ENCODE measurements at regions not wholly inside any gene's neighbourhood (a gene's known extent, or its start where the extent isn't known, plus 50 kb on each side); places are given as distances from the start of the nearest gene placed in this dataset.

GRCh38 chr9:108612513-108612912 is 243.3 kb downstream of the ACTL7B start:
- DNase-seq (ENCODE audit: low read depth) (no peak), FAIRE-seq (no peak)
- TF ChIP-seq EZH2 (IDR thresholded peaks at IDR 0.05; ENCODE audit: insufficient read depth, low read length), result no peak
- Histone ChIP-seq H3K79me2 (ENCODE audit: insufficient read depth, low read length) (no peaks in the 10 kb centered on the region), H3K36me3 (ENCODE audit: insufficient read depth, low read length) (no peaks in the 10 kb centered on the region), H2AFZ (ENCODE audit: low read depth, low read length) (no peak overlapping the region), H3K4me2 (ENCODE audit: low read length) (no peak overlapping the region), H3K27me3 (ENCODE audit: insufficient read depth, low read length) (no peaks in the 10 kb centered on the region), H4K20me1 (ENCODE audit: insufficient read depth, low read length) (no peaks in the 10 kb centered on the region), H3K4me3 (ENCODE audit: insufficient read depth, low read depth, low read length) (no peak overlapping the region), H3K4me1 (ENCODE audit: insufficient read depth, low read length) (peaks cover 10% of the 10 kb centered on the region), H3K9ac (ENCODE audit: low read length) (no peak overlapping the region), H3K9me3 (ENCODE audit: insufficient read depth, low read depth, low read length) (no peaks in the 10 kb centered on the region), H3K27ac (ENCODE audit: low read depth, low read length) (no peak overlapping the region)
- no peaks in the 10 kb centered on the region for H3K36me3 Mint-ChIP-seq (ENCODE audit: low read depth, unreplicated experiment)
- H3K9me3 Mint-ChIP-seq (ENCODE audit: unreplicated experiment), result peaks cover 4% of the 10 kb centered on the region
- H3K4me1 Mint-ChIP-seq (ENCODE audit: low read depth, unreplicated experiment), result peaks cover 3% of the 10 kb centered on the region
- H3K4me3 Mint-ChIP-seq (ENCODE audit: unreplicated experiment), result no peak overlapping the region
- H3K27me3 Mint-ChIP-seq (ENCODE audit: low read depth, unreplicated experiment), result peaks cover 4% of the 10 kb centered on the region
- no peak overlapping the region for H3K27ac Mint-ChIP-seq (ENCODE audit: unreplicated experiment)

GRCh38 chr9:108609897-108610253 is 245.9 kb downstream of the ACTL7B start:
- H3K4me3 Mint-ChIP-seq (ENCODE audit: unreplicated experiment), result no peak overlapping the region
- Histone ChIP-seq H3K4me1 (ENCODE audit: insufficient read depth, low read length) (peaks cover 10% of the 10 kb centered on the region), H3K27ac (ENCODE audit: low read depth, low read length) (no peak overlapping the region), H3K36me3 (ENCODE audit: insufficient read depth, low read length) (no peaks in the 10 kb centered on the region), H4K20me1 (ENCODE audit: insufficient read depth, low read length) (no peaks in the 10 kb centered on the region), H3K9me3 (ENCODE audit: insufficient read depth, low read depth, low read length) (no peaks in the 10 kb centered on the region), H3K4me2 (ENCODE audit: low read length) (no peak overlapping the region), H3K9ac (ENCODE audit: low read length) (no peak overlapping the region), H3K4me3 (ENCODE audit: insufficient read depth, low read depth, low read length) (no peak overlapping the region), H3K79me2 (ENCODE audit: insufficient read depth, low read length) (no peaks in the 10 kb centered on the region), H2AFZ (ENCODE audit: low read depth, low read length) (no peak overlapping the region), H3K27me3 (ENCODE audit: insufficient read depth, low read length) (no peaks in the 10 kb centered on the region)
- H3K27ac Mint-ChIP-seq (ENCODE audit: unreplicated experiment), result no peak overlapping the region
- DNase-seq (ENCODE audit: low read depth) (no peak), FAIRE-seq (peak; percentile 49)
- TF ChIP-seq EZH2 (IDR thresholded peaks at IDR 0.05; ENCODE audit: insufficient read depth, low read length) (no peak), CTCF (IDR thresholded peaks at IDR 0.05; ENCODE audit: insufficient read depth, low read depth, low read length) (no peak)
- H3K4me1 Mint-ChIP-seq (ENCODE audit: low read depth, unreplicated experiment), result peaks cover 3% of the 10 kb centered on the region
- no peaks in the 10 kb centered on the region for H3K27me3 Mint-ChIP-seq (ENCODE audit: low read depth, unreplicated experiment)
- H3K9me3 Mint-ChIP-seq (ENCODE audit: unreplicated experiment), result no peaks in the 10 kb centered on the region
- H3K36me3 Mint-ChIP-seq (ENCODE audit: low read depth, unreplicated experiment), result no peaks in the 10 kb centered on the region

GRCh38 chr9:108609227-108609896 is 246.4 kb downstream of the ACTL7B start:
- Histone ChIP-seq H3K9me3 (ENCODE audit: insufficient read depth, low read depth, low read length) (no peaks in the 10 kb centered on the region), H3K4me2 (ENCODE audit: low read length) (no peak overlapping the region), H4K20me1 (ENCODE audit: insufficient read depth, low read length) (no peaks in the 10 kb centered on the region), H3K79me2 (ENCODE audit: insufficient read depth, low read length) (no peaks in the 10 kb centered on the region), H3K4me1 (ENCODE audit: insufficient read depth, low read length) (peaks cover 10% of the 10 kb centered on the region), H3K27ac (ENCODE audit: low read depth, low read length) (no peak overlapping the region), H2AFZ (ENCODE audit: low read depth, low read length) (no peak overlapping the region), H3K36me3 (ENCODE audit: insufficient read depth, low read length) (no peaks in the 10 kb centered on the region), H3K9ac (ENCODE audit: low read length) (no peak overlapping the region), H3K27me3 (ENCODE audit: insufficient read depth, low read length) (no peaks in the 10 kb centered on the region), H3K4me3 (ENCODE audit: insufficient read depth, low read depth, low read length) (no peak overlapping the region)
- Mint-ChIP-seq H3K27me3 (ENCODE audit: low read depth, unreplicated experiment) (no peaks in the 10 kb centered on the region), H3K4me1 (ENCODE audit: low read depth, unreplicated experiment) (peaks cover 3% of the 10 kb centered on the region), H3K4me3 (ENCODE audit: unreplicated experiment) (no peak overlapping the region), H3K27ac (ENCODE audit: unreplicated experiment) (no peak overlapping the region), H3K9me3 (ENCODE audit: unreplicated experiment) (peaks cover 2% of the 10 kb centered on the region), H3K36me3 (ENCODE audit: low read depth, unreplicated experiment) (no peaks in the 10 kb centered on the region)
- TF ChIP-seq EZH2 (IDR thresholded peaks at IDR 0.05; ENCODE audit: insufficient read depth, low read length), result no peak
- FAIRE-seq (no peak), DNase-seq (ENCODE audit: low read depth) (peak; percentile 14)

Data from astrocyte (in vitro differentiated cells and primary cell).